Nephron (organoid): ENCODE measurements at regions not wholly inside any gene's neighbourhood (a gene's known extent, or its start where the extent isn't known, plus 50 kb on each side); places are given as distances from the start of the nearest gene placed in this dataset.

Experiments used
- H3K27ac Mint-ChIP-seq, 3 experiments: 2 replicates each; pipeline ENCODE4 v1.8.0; 2020; ENCODE audit warnings: mixed read lengths in 3 of 3, mild to moderate bottlenecking in 2 of 3, moderate library complexity in 1 of 3
- H3K27me3 Mint-ChIP-seq: 2 replicates; pipeline ENCODE4 v1.8.0; 2021; ENCODE audit warnings: low read depth, mild to moderate bottlenecking, moderate library complexity, mixed read lengths
- H3K36me3 Mint-ChIP-seq: 2 replicates; pipeline ENCODE4 v1.8.0; 2020; ENCODE audit warnings: low read depth, mixed read lengths
- H3K4me1 Mint-ChIP-seq: 2 replicates; pipeline ENCODE4 v1.8.0; 2020; ENCODE audit warnings: mixed read lengths
- H3K4me3 Mint-ChIP-seq, 3 experiments: 2 replicates each; pipeline ENCODE4 v1.8.0; 2020; ENCODE audit warnings: mild to moderate bottlenecking in 3 of 3, mixed read lengths in 3 of 3, moderate library complexity in 2 of 3
- H3K9me3 Mint-ChIP-seq: 2 replicates; pipeline ENCODE4 v1.8.0; 2020; ENCODE audit warnings: mixed read lengths
- TF ChIP-seq, protein P1 (sequence below), 3 experiments: fragments of 200-600 bp; sonication (generic); IDR thresholded peaks; one replicate each; pipeline ENCODE4 v1.5.0; 2021; ENCODE audit warnings: antibody characterized with exemption in 3 of 3; ENCODE audit not compliant: unreplicated experiment in 3 of 3

DNA sequence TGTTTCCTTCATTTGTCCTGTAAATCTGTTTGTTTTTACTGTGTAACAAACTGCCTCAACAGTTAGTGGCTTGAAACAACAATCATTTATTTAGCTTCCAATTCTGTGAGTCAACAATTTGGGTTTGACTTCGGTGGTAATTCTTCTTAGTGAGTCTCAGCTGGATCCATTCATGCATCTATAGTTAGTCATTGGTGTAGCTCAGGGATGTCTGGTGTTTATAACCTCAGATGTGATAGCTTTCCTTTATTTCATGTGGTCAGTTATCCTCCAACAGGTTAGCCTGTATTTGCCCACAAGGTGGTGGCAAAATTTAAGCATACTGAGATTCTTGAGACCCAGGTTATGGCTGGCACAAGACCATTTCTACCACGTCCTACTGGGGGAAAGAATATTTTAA is 1267.2 kb downstream of the RAPGEF2 start:
- Mint-ChIP-seq H3K4me3 (no peak overlapping the region), H3K27me3 (peaks cover 3% of the 10 kb centered on the region), H3K27ac (no peak overlapping the region), H3K36me3 (no peaks in the 10 kb centered on the region), H3K9me3 (peaks cover 3% of the 10 kb centered on the region), H3K4me1 (peaks cover 5% of the 10 kb centered on the region)
- TF ChIP-seq, protein P1, sequence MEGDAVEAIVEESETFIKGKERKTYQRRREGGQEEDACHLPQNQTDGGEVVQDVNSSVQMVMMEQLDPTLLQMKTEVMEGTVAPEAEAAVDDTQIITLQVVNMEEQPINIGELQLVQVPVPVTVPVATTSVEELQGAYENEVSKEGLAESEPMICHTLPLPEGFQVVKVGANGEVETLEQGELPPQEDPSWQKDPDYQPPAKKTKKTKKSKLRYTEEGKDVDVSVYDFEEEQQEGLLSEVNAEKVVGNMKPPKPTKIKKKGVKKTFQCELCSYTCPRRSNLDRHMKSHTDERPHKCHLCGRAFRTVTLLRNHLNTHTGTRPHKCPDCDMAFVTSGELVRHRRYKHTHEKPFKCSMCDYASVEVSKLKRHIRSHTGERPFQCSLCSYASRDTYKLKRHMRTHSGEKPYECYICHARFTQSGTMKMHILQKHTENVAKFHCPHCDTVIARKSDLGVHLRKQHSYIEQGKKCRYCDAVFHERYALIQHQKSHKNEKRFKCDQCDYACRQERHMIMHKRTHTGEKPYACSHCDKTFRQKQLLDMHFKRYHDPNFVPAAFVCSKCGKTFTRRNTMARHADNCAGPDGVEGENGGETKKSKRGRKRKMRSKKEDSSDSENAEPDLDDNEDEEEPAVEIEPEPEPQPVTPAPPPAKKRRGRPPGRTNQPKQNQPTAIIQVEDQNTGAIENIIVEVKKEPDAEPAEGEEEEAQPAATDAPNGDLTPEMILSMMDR (IDR thresholded peaks at IDR 0.05; ENCODE audit: unreplicated experiment in 3 of 3) = no peak

GRCh38 chr4:160371446-160371845 is 1268.6 kb downstream of the RAPGEF2 start:
- no peaks in the 10 kb centered on the region for H3K9me3 Mint-ChIP-seq

GRCh38 chr4:160372390-160372789 is 1269.5 kb downstream of the RAPGEF2 start:
- Mint-ChIP-seq H3K27me3 (no peaks in the 10 kb centered on the region), H3K4me3 (no peak overlapping the region)
- TF ChIP-seq, protein P1 (IDR thresholded peaks at IDR 0.05; ENCODE audit: unreplicated experiment in 3 of 3) = no peak

More at GRCh38 chr4:160371446-160371845, 1268.6 kb downstream of the RAPGEF2 start:
- Mint-ChIP-seq H3K27ac (no peak overlapping the region), H3K4me3 (no peak overlapping the region), H3K4me1 (no peaks in the 10 kb centered on the region), H3K36me3 (no peaks in the 10 kb centered on the region), H3K27me3 (no peaks in the 10 kb centered on the region)
- TF ChIP-seq, protein P1 (IDR thresholded peaks at IDR 0.05; ENCODE audit: unreplicated experiment in 3 of 3) = no peak

DNA sequence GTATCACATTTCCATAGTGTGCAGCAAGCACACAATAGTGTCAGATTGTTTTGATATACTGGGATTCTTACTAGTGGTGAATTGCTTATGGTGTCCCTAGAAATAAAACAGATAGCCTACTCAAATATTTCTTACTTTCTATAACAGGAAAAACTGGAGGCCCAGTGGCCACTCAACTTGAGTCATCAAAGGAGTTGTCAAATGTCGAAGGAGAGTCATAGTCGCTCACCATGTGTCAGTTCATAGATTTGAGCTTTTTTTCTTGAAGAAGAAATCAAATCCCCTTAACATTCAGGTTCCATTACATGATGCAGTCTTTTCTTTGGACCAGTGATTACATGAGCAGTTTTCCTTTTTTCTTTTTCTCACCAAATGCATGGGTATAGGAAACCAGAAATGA is 1271.0 kb downstream of the RAPGEF2 start:
- Mint-ChIP-seq H3K36me3 (no peaks in the 10 kb centered on the region), H3K27ac (no peak overlapping the region), H3K4me3 (no peak overlapping the region), H3K4me1 (no peaks in the 10 kb centered on the region), H3K27me3 (no peaks in the 10 kb centered on the region), H3K9me3 (no peaks in the 10 kb centered on the region)
- TF ChIP-seq, protein P1 (IDR thresholded peaks at IDR 0.05; ENCODE audit: unreplicated experiment in 3 of 3) = no peak

More at GRCh38 chr4:160372390-160372789, 1269.5 kb downstream of the RAPGEF2 start:
- H3K4me1 Mint-ChIP-seq = no peaks in the 10 kb centered on the region
- no peak overlapping the region for H3K27ac Mint-ChIP-seq
- H3K9me3 Mint-ChIP-seq = no peaks in the 10 kb centered on the region
- H3K36me3 Mint-ChIP-seq = no peaks in the 10 kb centered on the region

GRCh38 chr4:160375772-160376452 is 1273.0 kb downstream of the RAPGEF2 start:
- no peaks in the 10 kb centered on the region for H3K4me1 Mint-ChIP-seq
- no peaks in the 10 kb centered on the region for H3K27me3 Mint-ChIP-seq
- no peak overlapping the region for H3K27ac Mint-ChIP-seq
- no peak overlapping the region for H3K4me3 Mint-ChIP-seq
- H3K9me3 Mint-ChIP-seq = no peaks in the 10 kb centered on the region
- TF ChIP-seq, protein P1 (IDR thresholded peaks at IDR 0.05; ENCODE audit: unreplicated experiment in 3 of 3) = no peak
- H3K36me3 Mint-ChIP-seq = no peaks in the 10 kb centered on the region

DNA sequence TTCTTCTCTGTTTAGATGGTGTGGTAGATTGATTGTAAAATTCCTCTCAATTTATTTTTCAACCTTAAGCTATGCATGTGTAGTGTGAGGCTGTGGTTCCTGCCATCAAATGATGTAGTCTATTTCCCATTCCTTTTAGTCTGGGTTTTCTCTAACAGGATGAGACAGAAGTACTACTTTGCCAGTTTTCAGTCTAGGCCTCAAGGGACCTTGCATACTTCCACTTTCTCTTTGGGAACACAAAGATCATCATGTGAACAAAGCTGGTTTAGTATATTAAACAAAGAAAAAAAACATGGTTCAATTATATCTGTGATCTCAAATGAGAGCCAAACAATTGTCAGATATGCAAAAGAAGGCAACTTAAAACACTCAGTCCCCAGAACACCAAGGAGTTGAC is 1284.0 kb downstream of the RAPGEF2 start:
- H3K27me3 Mint-ChIP-seq = no peaks in the 10 kb centered on the region
- no peaks in the 10 kb centered on the region for H3K36me3 Mint-ChIP-seq
- peak overlapping the region in 1 of 3 experiments; percentile 15 for H3K27ac Mint-ChIP-seq
- H3K4me3 Mint-ChIP-seq = no peak overlapping the region
- TF ChIP-seq, protein P1 (IDR thresholded peaks at IDR 0.05; ENCODE audit: unreplicated experiment in 3 of 3) = no peak
- H3K4me1 Mint-ChIP-seq = peaks cover 10% of the 10 kb centered on the region
- peaks cover 7% of the 10 kb centered on the region for H3K9me3 Mint-ChIP-seq
